ENCODE measurements at regions not wholly inside any gene's neighbourhood (a gene's known extent, or its start where the extent isn't known, plus 50 kb on each side); places are given as distances from the start of the nearest gene placed in this dataset.

DNA sequence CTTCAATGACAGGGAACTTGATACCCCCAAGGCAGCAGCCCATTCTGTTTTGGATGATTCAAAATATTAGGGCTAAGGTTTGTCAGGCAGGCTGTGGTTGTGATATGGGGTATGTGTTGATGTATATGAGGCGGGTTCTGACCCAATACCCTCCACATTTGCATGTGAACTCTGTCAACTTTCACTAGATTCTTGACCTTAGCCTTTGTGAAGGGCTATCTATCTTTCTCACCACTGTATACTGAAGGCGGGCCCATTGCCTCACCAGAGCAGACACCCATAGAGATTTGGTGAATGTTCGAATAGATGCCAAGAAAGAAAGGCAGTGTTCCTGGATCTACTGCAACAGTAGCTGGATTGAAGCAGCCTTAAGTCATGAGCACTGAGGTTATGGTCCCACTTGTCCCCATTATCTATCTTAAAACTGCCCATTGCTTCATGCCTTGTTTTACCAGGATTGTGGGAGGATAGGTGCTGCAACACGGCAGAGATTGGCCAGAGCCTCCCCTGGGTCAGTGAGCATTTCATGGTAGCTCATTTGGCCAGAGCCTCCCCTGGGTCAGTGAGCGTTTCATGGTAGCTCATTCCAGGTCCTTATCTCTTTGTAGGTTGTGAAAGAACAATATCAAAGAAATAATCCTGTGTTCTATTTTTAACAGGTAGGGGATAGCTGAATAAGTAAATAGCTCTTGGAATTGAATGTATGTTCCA lies 399.6 kb downstream of the TMEM135 start:
- Histone ChIP-seq H2AFZ (ENCODE audit: low read depth, low read length) (no peak overlapping the region), H3K4me1 (ENCODE audit: insufficient read depth, low read length) (peaks cover 17% of the 10 kb centered on the region), H3K4me3 (ENCODE audit: insufficient read depth, low read depth, low read length) (no peak overlapping the region), H3K9me3 (ENCODE audit: insufficient read depth, low read depth, low read length) (no peaks in the 10 kb centered on the region), H3K79me2 (ENCODE audit: insufficient read depth, low read length) (no peaks in the 10 kb centered on the region), H3K27ac (ENCODE audit: low read depth, low read length) (peak overlapping the region; percentile 57), H3K27me3 (ENCODE audit: insufficient read depth, low read length) (no peaks in the 10 kb centered on the region), H4K20me1 (ENCODE audit: insufficient read depth, low read length) (no peaks in the 10 kb centered on the region), H3K9ac (ENCODE audit: low read length) (no peak overlapping the region), H3K4me2 (ENCODE audit: low read length) (peak overlapping the region; percentile 19), H3K36me3 (ENCODE audit: insufficient read depth, low read length) (no peaks in the 10 kb centered on the region)
- TF ChIP-seq, protein P1, sequence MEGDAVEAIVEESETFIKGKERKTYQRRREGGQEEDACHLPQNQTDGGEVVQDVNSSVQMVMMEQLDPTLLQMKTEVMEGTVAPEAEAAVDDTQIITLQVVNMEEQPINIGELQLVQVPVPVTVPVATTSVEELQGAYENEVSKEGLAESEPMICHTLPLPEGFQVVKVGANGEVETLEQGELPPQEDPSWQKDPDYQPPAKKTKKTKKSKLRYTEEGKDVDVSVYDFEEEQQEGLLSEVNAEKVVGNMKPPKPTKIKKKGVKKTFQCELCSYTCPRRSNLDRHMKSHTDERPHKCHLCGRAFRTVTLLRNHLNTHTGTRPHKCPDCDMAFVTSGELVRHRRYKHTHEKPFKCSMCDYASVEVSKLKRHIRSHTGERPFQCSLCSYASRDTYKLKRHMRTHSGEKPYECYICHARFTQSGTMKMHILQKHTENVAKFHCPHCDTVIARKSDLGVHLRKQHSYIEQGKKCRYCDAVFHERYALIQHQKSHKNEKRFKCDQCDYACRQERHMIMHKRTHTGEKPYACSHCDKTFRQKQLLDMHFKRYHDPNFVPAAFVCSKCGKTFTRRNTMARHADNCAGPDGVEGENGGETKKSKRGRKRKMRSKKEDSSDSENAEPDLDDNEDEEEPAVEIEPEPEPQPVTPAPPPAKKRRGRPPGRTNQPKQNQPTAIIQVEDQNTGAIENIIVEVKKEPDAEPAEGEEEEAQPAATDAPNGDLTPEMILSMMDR (IDR thresholded peaks at IDR 0.05; ENCODE audit: insufficient read depth, low read depth, low read length): no peak
- no peak for TF ChIP-seq EZH2 (IDR thresholded peaks at IDR 0.05; ENCODE audit: insufficient read depth, low read length)
- no peaks in the 10 kb centered on the region for H3K36me3 Mint-ChIP-seq (ENCODE audit: low read depth, unreplicated experiment)
- H3K4me3 Mint-ChIP-seq (ENCODE audit: unreplicated experiment): no peak overlapping the region
- peaks cover 28% of the 10 kb centered on the region for H3K4me1 Mint-ChIP-seq (ENCODE audit: low read depth, unreplicated experiment)
- H3K9me3 Mint-ChIP-seq (ENCODE audit: unreplicated experiment): no peaks in the 10 kb centered on the region
- no peak overlapping the region for H3K27ac Mint-ChIP-seq (ENCODE audit: unreplicated experiment)
- DNase-seq (ENCODE audit: low read depth) (peak; percentile 27), FAIRE-seq (no peak)
- H3K27me3 Mint-ChIP-seq (ENCODE audit: low read depth, unreplicated experiment): no peaks in the 10 kb centered on the region

DNA sequence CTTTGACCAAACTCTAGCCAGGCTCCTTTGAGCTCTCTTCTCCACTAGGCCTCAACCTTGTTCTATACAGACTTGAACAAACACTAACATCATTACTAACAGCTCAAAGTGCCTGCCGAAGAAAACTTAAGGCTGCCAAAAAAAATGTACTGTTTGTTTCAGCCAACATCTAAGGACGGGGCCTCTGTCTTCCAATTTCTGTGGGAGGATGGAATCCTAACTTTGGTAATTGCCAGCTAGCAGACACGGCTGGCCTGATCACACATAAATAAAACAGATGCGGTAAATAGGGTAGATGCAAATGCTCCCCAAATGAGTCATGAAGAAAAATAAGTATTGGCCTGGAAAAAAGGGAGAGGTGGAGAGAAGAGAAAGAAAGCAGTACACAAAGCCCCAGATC lies 394.3 kb downstream of the TMEM135 start:
- Histone ChIP-seq H3K27ac (ENCODE audit: low read depth, low read length) (no peak overlapping the region), H3K36me3 (ENCODE audit: insufficient read depth, low read length) (no peaks in the 10 kb centered on the region), H2AFZ (ENCODE audit: low read depth, low read length) (no peak overlapping the region), H3K4me2 (ENCODE audit: low read length) (no peak overlapping the region), H3K4me1 (ENCODE audit: insufficient read depth, low read length) (peaks cover 15% of the 10 kb centered on the region), H3K79me2 (ENCODE audit: insufficient read depth, low read length) (no peaks in the 10 kb centered on the region), H3K9ac (ENCODE audit: low read length) (no peak overlapping the region), H4K20me1 (ENCODE audit: insufficient read depth, low read length) (no peaks in the 10 kb centered on the region), H3K9me3 (ENCODE audit: insufficient read depth, low read depth, low read length) (no peaks in the 10 kb centered on the region), H3K27me3 (ENCODE audit: insufficient read depth, low read length) (no peaks in the 10 kb centered on the region), H3K4me3 (ENCODE audit: insufficient read depth, low read depth, low read length) (no peak overlapping the region)
- DNase-seq (ENCODE audit: low read depth) (peak; percentile 72), FAIRE-seq (peak; percentile 76)
- Mint-ChIP-seq H3K4me1 (ENCODE audit: low read depth, unreplicated experiment) (peaks cover 7% of the 10 kb centered on the region), H3K4me3 (ENCODE audit: unreplicated experiment) (no peak overlapping the region), H3K27ac (ENCODE audit: unreplicated experiment) (no peak overlapping the region), H3K36me3 (ENCODE audit: low read depth, unreplicated experiment) (no peaks in the 10 kb centered on the region), H3K27me3 (ENCODE audit: low read depth, unreplicated experiment) (no peaks in the 10 kb centered on the region), H3K9me3 (ENCODE audit: unreplicated experiment) (peaks cover 4% of the 10 kb centered on the region)
- TF ChIP-seq, protein P1 (IDR thresholded peaks at IDR 0.05; ENCODE audit: insufficient read depth, low read depth, low read length): no peak

- TF ChIP-seq, protein P1 (IDR thresholded peaks at IDR 0.05; ENCODE audit: insufficient read depth, low read depth, low read length): no peak
- no peak for TF ChIP-seq EZH2 (IDR thresholded peaks at IDR 0.05; ENCODE audit: insufficient read depth, low read length)
- peaks cover 7% of the 10 kb centered on the region for H3K4me1 Mint-ChIP-seq (ENCODE audit: low read depth, unreplicated experiment)
- Histone ChIP-seq H2AFZ (ENCODE audit: low read depth, low read length) (no peak overlapping the region), H3K4me2 (ENCODE audit: low read length) (no peak overlapping the region), H3K4me1 (ENCODE audit: insufficient read depth, low read length) (peaks cover 16% of the 10 kb centered on the region), H4K20me1 (ENCODE audit: insufficient read depth, low read length) (no peaks in the 10 kb centered on the region), H3K79me2 (ENCODE audit: insufficient read depth, low read length) (no peaks in the 10 kb centered on the region), H3K27me3 (ENCODE audit: insufficient read depth, low read length) (no peaks in the 10 kb centered on the region), H3K9ac (ENCODE audit: low read length) (no peak overlapping the region), H3K27ac (ENCODE audit: low read depth, low read length) (no peak overlapping the region), H3K4me3 (ENCODE audit: insufficient read depth, low read depth, low read length) (no peak overlapping the region), H3K9me3 (ENCODE audit: insufficient read depth, low read depth, low read length) (no peaks in the 10 kb centered on the region), H3K36me3 (ENCODE audit: insufficient read depth, low read length) (no peaks in the 10 kb centered on the region)
- peaks cover 4% of the 10 kb centered on the region for H3K9me3 Mint-ChIP-seq (ENCODE audit: unreplicated experiment)
- H3K27me3 Mint-ChIP-seq (ENCODE audit: low read depth, unreplicated experiment): no peaks in the 10 kb centered on the region
- no peak for DNase-seq (ENCODE audit: low read depth)
- no peaks in the 10 kb centered on the region for H3K36me3 Mint-ChIP-seq (ENCODE audit: low read depth, unreplicated experiment)
- H3K4me3 Mint-ChIP-seq (ENCODE audit: unreplicated experiment): peak overlapping the region; percentile 36
- H3K27ac Mint-ChIP-seq (ENCODE audit: unreplicated experiment): no peak overlapping the region
- FAIRE-seq: no peak
Observed at GRCh38 chr11:87431392-87431791, 393.7 kb downstream of the TMEM135 start.
